ENCODE measurements at regions not wholly inside any gene's neighbourhood (a gene's known extent, or its start where the extent isn't known, plus 50 kb on each side); places are given as distances from the start of the nearest gene placed in this dataset.
A peak's percentile ranks its signal among the peaks of the same experiment; 100 is the strongest.

DNA sequence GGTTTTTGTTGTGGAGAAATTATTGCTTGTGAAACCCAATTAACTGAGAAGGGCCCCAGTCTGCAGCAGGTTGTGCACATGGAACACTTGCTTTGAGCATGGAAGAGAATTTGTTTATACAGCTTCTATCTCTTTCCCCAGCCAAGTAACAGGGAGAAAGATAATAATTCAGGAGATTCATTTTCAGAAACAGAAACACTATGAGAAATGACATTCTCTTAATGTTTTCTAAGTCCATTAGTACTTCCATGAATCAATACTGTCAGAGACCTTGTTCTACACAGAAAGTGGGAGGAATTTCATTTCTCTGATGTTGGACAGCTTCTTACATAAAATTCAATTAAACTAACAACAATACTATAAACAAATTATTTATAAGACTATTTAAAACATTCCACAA is 446.3 kb downstream of the KLF12 start:
- intact Hi-C loops (cut with DNase I, micrococcal nuclease): no loop called here
- no peak for DNase-seq
- no peak for ATAC-seq

DNA sequence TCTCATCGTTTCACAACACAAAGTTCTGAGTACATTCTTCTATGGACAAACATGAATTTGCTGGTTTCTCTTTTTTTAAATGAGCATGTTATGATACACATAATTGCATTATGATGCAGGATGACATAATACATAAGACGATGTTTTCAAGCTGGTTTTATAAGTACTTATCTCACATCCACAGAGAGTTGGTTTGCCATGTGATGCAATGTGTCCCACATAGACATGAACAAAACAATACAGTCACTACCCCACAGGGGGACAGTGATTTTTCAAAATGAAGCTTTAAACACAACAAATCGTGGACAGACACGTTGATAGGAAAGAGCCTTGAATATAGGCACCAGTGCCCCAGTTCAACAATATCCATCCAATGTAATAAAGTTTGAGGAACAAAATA is 447.1 kb downstream of the KLF12 start:
- intact Hi-C loops (cut with DNase I, micrococcal nuclease): no loop called here
- DNase-seq: no peak
- ATAC-seq: no peak

- intact Hi-C loops (cut with DNase I, micrococcal nuclease): no loop called here
- ATAC-seq: no peak
- DNase-seq: no peak
These were observed 449.5 kb downstream of the KLF12 start for GRCh38 chr13:73684750-73685149.

DNA sequence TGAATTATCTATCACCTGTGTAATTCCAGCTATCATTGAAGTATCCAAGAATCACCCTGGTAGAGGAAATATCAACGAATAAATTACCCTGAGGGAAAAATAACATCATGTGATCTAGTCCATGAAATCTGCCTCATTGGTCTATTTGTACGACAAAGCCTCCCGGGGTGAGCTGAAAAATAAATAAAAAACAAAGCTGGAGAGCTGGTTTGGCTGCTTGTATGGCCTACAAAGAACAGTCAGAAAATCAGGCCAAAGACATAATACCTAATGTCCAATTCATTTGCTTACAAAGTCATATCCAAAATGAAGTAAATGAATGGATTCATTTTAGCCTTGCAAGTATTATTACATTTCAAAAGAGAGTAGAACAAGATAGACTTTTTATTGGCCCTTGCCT is 449.9 kb downstream of the KLF12 start:
- DNase-seq (no peak), ATAC-seq (no peak)
- intact Hi-C loops (cut with DNase I, micrococcal nuclease): no loop called here

GRCh38 chr13:73683746-73684145 is 450.5 kb downstream of the KLF12 start:
- ATAC-seq: no peak
- intact Hi-C loops (cut with DNase I, micrococcal nuclease): no loop called here
- DNase-seq: no peak

DNA sequence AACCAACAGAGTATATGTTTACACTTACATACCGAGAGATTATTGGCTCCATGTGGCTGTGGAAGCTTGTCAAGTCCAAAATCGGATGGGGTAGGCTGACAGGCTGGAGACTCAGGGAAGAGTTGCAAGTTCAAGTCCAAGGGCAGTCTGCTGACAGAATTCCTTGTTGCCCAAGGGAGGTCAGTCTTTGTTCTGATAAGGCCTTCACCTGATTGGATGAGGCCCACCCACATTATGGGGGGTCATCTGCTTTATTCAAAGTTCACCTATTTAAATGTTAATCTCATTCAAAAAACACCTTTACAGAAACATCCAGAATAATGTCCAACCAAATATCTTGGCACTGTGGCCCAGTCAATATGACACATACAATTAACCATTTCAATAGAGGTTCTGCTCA is 452.4 kb downstream of the KLF12 start:
- ATAC-seq (no peak), DNase-seq (no peak)
- intact Hi-C loops (cut with DNase I, micrococcal nuclease): no loop called here

GRCh38 chr13:73681015-73681414 is 453.2 kb downstream of the KLF12 start:
- no peak for ATAC-seq
- intact Hi-C loops (cut with DNase I, micrococcal nuclease): no loop called here

GRCh38 chr13:73677048-73677601 is 457.1 kb downstream of the KLF12 start:
- intact Hi-C loops (cut with DNase I, micrococcal nuclease): no loop called here
- ATAC-seq (peak; percentile 57), DNase-seq (no peak)

More at GRCh38 chr13:73681015-73681414, 453.2 kb downstream of the KLF12 start:
- DNase-seq: no peak

GRCh38 chr13:73676550-73677047 is 457.6 kb downstream of the KLF12 start:
- intact Hi-C loops (cut with DNase I, micrococcal nuclease): no loop called here
- peak in 1 of 2 donors; percentile 28 for DNase-seq
- ATAC-seq: peak; percentile 63

DNA sequence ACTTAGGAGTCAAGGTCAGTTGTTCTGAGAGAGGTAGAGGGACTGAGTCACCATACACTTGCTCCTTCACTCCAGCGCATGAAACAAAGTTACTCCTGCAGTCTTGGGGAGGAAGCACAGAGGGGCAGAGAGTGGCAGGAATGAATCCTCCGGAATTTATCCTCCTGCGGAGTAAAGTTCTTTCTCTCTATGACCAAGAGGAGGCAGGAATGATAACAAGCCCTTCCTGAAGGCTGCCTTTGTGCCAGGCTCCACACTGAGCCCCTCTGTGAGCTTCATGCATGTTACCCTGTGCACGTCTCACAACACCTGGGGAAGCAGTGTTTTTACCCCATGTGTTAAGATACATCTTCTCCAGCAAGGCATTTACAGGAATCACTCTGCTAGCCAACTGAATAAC is 458.4 kb downstream of the KLF12 start:
- DNase-seq: no peak
- intact Hi-C loops (cut with DNase I, micrococcal nuclease): no loop called here
- no peak for ATAC-seq

- intact Hi-C loops (cut with DNase I, micrococcal nuclease): no loop called here
- DNase-seq: no peak
- ATAC-seq: no peak
These were observed 459.6 kb downstream of the KLF12 start for GRCh38 chr13:73674570-73674969.

GRCh38 chr13:73673931-73674330 is 460.3 kb downstream of the KLF12 start:
- DNase-seq: no peak
- intact Hi-C loops (cut with DNase I, micrococcal nuclease): no loop called here
- no peak for ATAC-seq

GRCh38 chr13:73672492-73672891 is 461.7 kb downstream of the KLF12 start:
- intact Hi-C loops (cut with DNase I, micrococcal nuclease): no loop called here
- DNase-seq: no peak
- ATAC-seq: peak; percentile 82

DNA sequence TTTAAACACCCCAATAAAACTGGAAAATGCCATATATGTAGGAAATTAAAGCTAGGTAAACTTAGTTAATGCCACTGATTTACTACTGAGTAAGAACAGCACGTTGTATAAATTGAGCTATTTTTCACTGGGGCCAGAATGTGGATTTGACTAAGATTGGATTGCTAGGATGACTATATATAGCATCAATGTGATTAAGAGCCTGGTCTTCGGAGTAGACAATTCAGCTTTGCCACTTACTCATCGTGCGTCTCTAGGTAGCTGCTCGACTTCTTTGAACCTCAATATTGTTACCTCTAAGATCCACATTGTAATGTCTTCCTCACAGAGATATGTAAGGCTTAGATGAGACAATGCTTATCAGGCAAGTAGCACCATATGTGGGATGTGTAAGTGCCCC is 462.5 kb downstream of the KLF12 start:
- intact Hi-C loops (cut with DNase I, micrococcal nuclease): no loop called here
- DNase-seq: no peak
- no peak for ATAC-seq

DNA sequence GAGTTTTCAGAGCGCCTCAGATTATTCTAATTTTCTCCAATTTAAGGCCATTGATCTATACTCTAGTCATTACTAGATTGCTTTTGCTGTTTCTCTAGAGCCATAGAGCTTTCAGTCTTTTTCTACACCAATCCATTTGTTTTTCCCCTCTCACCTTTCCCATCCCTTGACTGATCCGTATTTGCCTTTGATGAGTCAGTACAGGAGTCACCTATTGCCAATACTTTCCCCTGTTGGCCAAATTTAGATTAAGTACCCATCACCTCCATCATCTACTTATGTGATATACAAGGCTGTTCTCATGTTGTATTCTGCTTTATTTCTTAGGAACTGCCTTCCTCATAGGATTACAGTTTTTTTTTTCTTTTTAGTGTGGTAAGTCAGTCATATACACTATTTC is 463.2 kb downstream of the KLF12 start:
- DNase-seq: no peak
- ATAC-seq: no peak
- intact Hi-C loops (cut with DNase I, micrococcal nuclease): no loop called here

DNA sequence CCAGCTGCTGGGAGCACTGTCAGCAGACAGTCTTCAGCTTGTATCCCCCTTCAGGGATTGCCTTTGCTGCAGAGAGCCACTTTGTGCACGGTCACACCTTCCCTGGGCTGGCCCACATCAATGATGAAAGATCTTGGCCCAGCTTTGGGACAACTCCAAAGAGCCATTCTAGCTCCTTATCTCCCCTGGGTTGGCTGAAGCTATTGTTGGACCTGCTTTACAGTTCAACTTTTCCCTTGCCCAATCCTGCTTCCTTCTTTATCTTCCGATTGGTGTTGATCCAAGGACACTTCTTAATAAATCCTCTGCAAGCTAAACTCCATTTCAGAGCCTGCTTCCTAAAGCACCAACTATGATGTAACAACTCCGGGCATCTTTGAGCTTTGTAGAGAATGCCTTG is 466.4 kb downstream of the KLF12 start:
- intact Hi-C loops (cut with DNase I, micrococcal nuclease): no loop called here
- ATAC-seq (no peak), DNase-seq (no peak)

DNA sequence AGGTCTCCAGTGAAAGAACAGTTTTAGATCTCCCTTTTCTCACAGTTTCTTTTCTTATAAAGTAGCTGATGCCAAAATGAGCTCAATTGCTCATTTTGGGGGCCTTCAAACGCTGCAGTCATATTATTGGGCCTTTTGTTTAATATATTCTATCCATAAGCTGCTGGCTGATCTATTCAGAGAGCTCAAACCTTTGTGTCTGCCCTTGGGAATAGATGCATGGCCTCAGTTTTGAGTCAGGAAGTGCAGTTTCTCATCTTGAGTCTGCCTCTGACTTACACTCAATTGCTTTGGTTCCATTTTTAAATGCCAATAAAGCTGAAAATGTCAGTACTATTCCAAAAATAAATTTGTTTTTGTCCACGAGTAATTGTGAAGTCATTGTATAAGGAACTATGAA is 468.9 kb downstream of the KLF12 start:
- intact Hi-C loops (cut with DNase I, micrococcal nuclease): no loop called here
- DNase-seq (no peak), ATAC-seq (no peak)

- no peak for DNase-seq
- no peak for ATAC-seq
- intact Hi-C loops (cut with DNase I, micrococcal nuclease): no loop called here
These were observed 469.4 kb downstream of the KLF12 start for GRCh38 chr13:73664851-73665250.

- ATAC-seq (no peak), DNase-seq (no peak)
- intact Hi-C loops (cut with DNase I, micrococcal nuclease): no loop called here
These were observed 471.4 kb downstream of the KLF12 start for GRCh38 chr13:73662833-73663232.

DNA sequence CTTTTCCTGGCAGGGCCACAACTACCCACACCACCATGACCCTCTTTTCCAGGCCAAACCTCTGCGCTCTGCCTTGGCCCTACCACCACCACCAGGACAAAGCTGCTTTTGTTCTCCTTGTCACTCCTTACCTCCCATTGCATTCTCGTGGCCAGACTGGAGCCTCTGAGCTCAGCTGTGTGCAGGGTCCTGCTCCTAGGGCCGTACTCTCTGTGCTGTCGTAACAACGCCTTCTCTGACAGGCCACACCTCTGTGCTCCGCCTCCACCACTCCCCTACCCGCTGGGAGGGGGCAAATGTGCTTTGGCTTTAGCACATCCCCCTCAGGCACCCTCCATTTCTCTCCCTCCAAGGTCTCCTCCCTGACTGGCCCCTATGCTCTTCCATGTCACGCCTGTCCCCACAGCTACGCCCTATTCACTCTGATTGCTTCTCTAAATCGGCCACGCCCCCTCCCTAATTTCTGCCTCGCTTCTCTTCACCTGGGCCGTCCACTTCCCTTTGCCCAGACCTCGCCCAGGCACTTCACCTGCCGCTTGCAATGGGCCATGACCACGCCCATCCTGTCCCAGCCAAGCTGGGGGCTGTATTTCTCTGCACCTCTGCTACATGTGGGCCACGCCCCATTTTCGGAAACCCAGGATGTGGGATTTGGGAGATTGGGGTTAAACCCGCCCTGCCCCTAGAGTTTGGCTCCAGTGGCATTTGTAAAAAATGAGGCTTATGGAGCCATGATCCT is 472.3 kb downstream of the KLF12 start:
- DNase-seq: no peak
- ATAC-seq: peak; percentile 9
- intact Hi-C loops (cut with DNase I, micrococcal nuclease): no loop called here

GRCh38 chr13:73661066-73661465 is 473.1 kb downstream of the KLF12 start:
- ATAC-seq: no peak
- intact Hi-C loops (cut with DNase I, micrococcal nuclease): no loop called here
- no peak for DNase-seq

Data from left colon (tissue), 2 donors.